MCF 10A (cell line): ENCODE measurements at regions not wholly inside any gene's neighbourhood (a gene's known extent, or its start where the extent isn't known, plus 50 kb on each side); places are given as distances from the start of the nearest gene placed in this dataset.

Source experiments
- BruUV-seq: library from RNA; stranded (reverse); fragments of 400-500 nt; replicated peaks from 2 replicates; lab custom pipeline; 2021; lab: Mats Ljungman, UMichigan
- CTCF ChIA-PET: fragments of 300-600 bp; sonication (Branson Sonifier 250); formaldehyde crosslinking; extraction: SDS; loops from one replicate; lab custom pipeline; 2021; ENCODE audit warnings: antibody characterized with exemption, inconsistent platforms; lab: Yijun Ruan, JAX
- POLR2A ChIA-PET: fragments of 300-600, 350-650 bp; sonication (Branson Sonifier 250); formaldehyde crosslinking; extraction: SDS; loops from one replicate; lab custom pipeline; 2020; ENCODE audit warnings: antibody characterized with exemption, inconsistent platforms; lab: Yijun Ruan, JAX
- DNase-seq: peaks from one replicate; pipeline ENCODE4 v3.0.0-alpha.2; 2018; ENCODE audit not compliant: unreplicated experiment
- H3K27ac Mint-ChIP-seq: one replicate; pipeline ENCODE4 v1.8.0; 2022; ENCODE audit warnings: mild to moderate bottlenecking, low read depth, mixed read lengths; ENCODE audit not compliant: unreplicated experiment
- H3K27me3 Mint-ChIP-seq: one replicate; pipeline ENCODE4 v1.8.0; 2022; ENCODE audit warnings: mixed read lengths; ENCODE audit not compliant: insufficient read depth, unreplicated experiment
- H3K36me3 Mint-ChIP-seq: one replicate; pipeline ENCODE4 v1.8.0; 2022; ENCODE audit warnings: mild to moderate bottlenecking, moderate library complexity, mixed read lengths; ENCODE audit not compliant: insufficient read depth, unreplicated experiment
- H3K4me1 Mint-ChIP-seq: one replicate; pipeline ENCODE4 v1.8.0; 2022; ENCODE audit warnings: mixed read lengths; ENCODE audit not compliant: insufficient read depth, unreplicated experiment
- H3K4me3 Mint-ChIP-seq: one replicate; pipeline ENCODE4 v1.8.0; 2022; ENCODE audit warnings: mild to moderate bottlenecking, moderate library complexity, mixed read lengths; ENCODE audit not compliant: unreplicated experiment
- H3K9me3 Mint-ChIP-seq: one replicate; pipeline ENCODE4 v1.8.0; 2022; ENCODE audit warnings: mixed read lengths; ENCODE audit not compliant: unreplicated experiment
- intact Hi-C: fragments of 100-400 bp; cut with micrococcal nuclease; formaldehyde crosslinking; loops from 2 replicates; pipeline ENCODE4 v1.14.1; 2022
- TF ChIP-seq, protein P1 (sequence below): fragments of 200-600 bp; IDR thresholded peaks from one replicate; pipeline ENCODE4 v1.8.0; 2022; ENCODE audit warnings: antibody characterized with exemption, mild to moderate bottlenecking; ENCODE audit not compliant: unreplicated experiment

GRCh38 chr7:84314263-84314662, 119.7 kb upstream of the SEMA3A start:
- intact Hi-C loops: no loop called here
- no peak overlapping the region for H3K4me3 Mint-ChIP-seq
- no peak for DNase-seq
- TF ChIP-seq, protein P1, sequence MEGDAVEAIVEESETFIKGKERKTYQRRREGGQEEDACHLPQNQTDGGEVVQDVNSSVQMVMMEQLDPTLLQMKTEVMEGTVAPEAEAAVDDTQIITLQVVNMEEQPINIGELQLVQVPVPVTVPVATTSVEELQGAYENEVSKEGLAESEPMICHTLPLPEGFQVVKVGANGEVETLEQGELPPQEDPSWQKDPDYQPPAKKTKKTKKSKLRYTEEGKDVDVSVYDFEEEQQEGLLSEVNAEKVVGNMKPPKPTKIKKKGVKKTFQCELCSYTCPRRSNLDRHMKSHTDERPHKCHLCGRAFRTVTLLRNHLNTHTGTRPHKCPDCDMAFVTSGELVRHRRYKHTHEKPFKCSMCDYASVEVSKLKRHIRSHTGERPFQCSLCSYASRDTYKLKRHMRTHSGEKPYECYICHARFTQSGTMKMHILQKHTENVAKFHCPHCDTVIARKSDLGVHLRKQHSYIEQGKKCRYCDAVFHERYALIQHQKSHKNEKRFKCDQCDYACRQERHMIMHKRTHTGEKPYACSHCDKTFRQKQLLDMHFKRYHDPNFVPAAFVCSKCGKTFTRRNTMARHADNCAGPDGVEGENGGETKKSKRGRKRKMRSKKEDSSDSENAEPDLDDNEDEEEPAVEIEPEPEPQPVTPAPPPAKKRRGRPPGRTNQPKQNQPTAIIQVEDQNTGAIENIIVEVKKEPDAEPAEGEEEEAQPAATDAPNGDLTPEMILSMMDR: no peak
- no peaks in the 10 kb centered on the region for H3K36me3 Mint-ChIP-seq
- ChIA-PET CTCF (no interaction called here), POLR2A (no interaction called here)
- BruUV-seq: no TSS peak
- no peaks in the 10 kb centered on the region for H3K27me3 Mint-ChIP-seq
- H3K27ac Mint-ChIP-seq: no peak overlapping the region
- H3K4me1 Mint-ChIP-seq: no peaks in the 10 kb centered on the region
- H3K9me3 Mint-ChIP-seq: no peaks in the 10 kb centered on the region

- Mint-ChIP-seq H3K27me3 (no peaks in the 10 kb centered on the region), H3K27ac (no peak overlapping the region), H3K9me3 (no peaks in the 10 kb centered on the region), H3K4me3 (no peak overlapping the region), H3K36me3 (no peaks in the 10 kb centered on the region), H3K4me1 (peaks cover 9% of the 10 kb centered on the region)
- TF ChIP-seq, protein P1: no peak
- BruUV-seq: no TSS peak
- intact Hi-C loops: no loop called here
- DNase-seq: no peak
- ChIA-PET POLR2A (interaction anchor here (1.5 kb wide), 1 partner anchor 111 kb away, joined by 4 read pairs; no protein-coding TSS in a partner anchor), CTCF (interaction anchor here (0.6 kb wide), 2 partner anchors 234 to 521 kb away, joined by 3 to 6 read pairs; no protein-coding TSS in a partner anchor)
These were observed 109.8 kb upstream of the SEMA3A start for GRCh38 chr7:84304407-84304806.

- DNase-seq: peak; percentile 51
- Mint-ChIP-seq H3K4me3 (no peak overlapping the region), H3K4me1 (peaks cover 9% of the 10 kb centered on the region), H3K27me3 (no peaks in the 10 kb centered on the region), H3K9me3 (no peaks in the 10 kb centered on the region), H3K27ac (peak overlapping the region; percentile 59), H3K36me3 (no peaks in the 10 kb centered on the region)
- ChIA-PET POLR2A (interaction anchor here (0.8 to 1.5 kb wide), 2 partner anchors 21 to 109 kb away, joined by 3 to 4 read pairs; no protein-coding TSS in a partner anchor), CTCF (interaction anchor here (0.6 kb wide), 1 partner anchor 153 kb away, joined by 3 read pairs; no protein-coding TSS in a partner anchor)
- intact Hi-C loops: no loop called here
- TF ChIP-seq, protein P1: no peak
- no TSS peak for BruUV-seq
These were observed 108.4 kb upstream of the SEMA3A start for GRCh38 chr7:84302949-84303348.

GRCh38 chr7:84297616-84298015, 103.0 kb upstream of the SEMA3A start:
- no peaks in the 10 kb centered on the region for H3K36me3 Mint-ChIP-seq
- ChIA-PET POLR2A (no interaction called here), CTCF (no interaction called here)
- DNase-seq: no peak
- no peak overlapping the region for H3K4me3 Mint-ChIP-seq
- no TSS peak for BruUV-seq
- TF ChIP-seq, protein P1: no peak
- no peaks in the 10 kb centered on the region for H3K9me3 Mint-ChIP-seq
- H3K27ac Mint-ChIP-seq: no peak overlapping the region
- H3K4me1 Mint-ChIP-seq: peaks cover 4% of the 10 kb centered on the region
- H3K27me3 Mint-ChIP-seq: no peaks in the 10 kb centered on the region
- intact Hi-C loops: no loop called here
